ENCODE measurements at regions not wholly inside any gene's neighbourhood (a gene's known extent, or its start where the extent isn't known, plus 50 kb on each side); places are given as distances from the start of the nearest gene placed in this dataset.
"Not testable (repeated sequence)": the region's sequence is repeated elsewhere in the genome, so short reads cannot be mapped to it uniquely, and the experiment has no call there.

DNA sequence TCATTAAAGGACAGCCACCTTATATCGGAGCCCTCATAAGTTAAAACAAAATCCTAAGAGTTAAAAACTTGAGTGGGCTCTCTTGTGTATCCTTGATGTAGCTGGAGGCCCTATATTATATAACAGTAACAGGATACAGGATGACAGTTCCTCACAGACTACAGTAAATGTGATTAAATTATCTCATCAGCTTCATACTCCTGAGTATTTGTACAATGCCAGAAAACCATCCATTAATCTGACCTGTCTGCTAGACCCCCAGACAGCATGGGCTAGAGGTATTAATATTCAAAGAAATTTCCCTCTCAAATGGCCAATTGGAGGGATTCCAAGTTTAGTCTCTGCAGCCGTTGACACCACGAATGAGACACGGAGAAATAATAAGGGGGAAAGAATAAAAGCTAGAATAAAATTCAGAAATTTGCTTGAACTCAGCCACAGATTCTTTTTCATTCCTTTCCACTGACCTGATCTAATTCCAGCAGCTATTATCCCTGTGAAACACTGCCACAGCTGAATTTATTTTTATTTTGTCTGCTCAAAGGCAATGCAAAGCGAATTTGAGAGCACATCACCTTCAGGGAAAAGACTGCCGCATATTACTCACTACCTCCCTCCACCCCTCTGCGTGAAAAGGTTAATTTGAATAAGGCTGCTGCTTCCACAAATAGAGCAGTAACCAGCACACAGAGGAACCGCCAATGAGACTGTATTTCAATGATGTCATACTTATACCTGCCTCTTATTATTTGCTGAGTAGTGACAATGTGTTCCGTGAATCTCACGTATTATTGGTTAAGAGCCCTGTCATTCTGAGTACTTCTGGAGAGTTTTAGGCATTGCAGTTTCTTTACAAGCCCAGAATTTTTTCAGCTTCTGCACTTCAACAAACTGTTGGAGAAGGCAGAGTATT lies 155.9 kb upstream of the KLF12 start:
- peak; percentile 76 for DNase-seq (ENCODE audit: low read depth)

DNA sequence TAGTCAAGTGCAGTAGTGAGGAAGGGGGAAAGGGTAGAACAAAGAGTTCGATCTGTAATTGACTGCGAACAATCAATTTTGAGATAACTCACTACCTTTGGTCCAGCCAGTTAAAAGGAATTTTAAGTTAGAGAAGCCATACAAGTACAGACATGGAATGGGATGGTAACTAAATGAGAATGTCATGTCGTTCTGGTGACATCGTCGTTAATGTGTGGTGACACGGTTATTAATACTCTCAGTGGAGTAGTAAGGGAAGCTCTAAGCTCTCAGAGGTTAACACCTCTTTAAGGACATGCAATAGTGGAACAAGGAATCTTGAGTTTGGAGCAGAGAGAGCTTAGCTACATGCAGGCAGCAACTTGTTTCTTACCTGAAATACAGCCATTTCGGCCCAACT lies 154.9 kb upstream of the KLF12 start:
- no peak for DNase-seq (ENCODE audit: low read depth)

DNA sequence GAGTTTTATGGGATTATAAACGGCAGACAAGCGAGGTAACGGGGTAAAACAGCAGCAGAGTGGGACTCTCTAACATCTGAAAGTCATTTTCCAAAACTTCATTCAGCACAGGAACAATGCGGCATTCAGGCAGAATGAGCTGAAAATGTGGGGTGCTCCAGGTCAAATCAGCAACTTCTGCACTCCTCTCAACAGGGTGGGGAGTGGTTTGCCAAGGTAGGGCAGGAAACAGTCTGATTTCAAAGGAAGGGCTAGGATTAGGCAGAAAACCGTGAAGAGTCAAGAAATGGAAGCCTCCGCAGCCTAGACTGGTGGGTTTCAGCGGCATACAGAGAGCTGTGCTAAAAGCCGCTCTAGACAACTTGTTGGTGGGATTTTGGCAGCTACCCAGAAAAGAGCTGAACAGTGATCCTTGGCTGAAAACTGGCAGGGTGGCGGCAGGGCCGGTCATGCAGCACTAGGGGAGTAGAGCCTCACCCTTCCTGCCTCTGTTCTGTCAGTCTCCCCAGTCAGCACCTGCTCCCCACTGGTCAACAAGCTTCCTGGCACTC lies 154.2 kb upstream of the KLF12 start:
- no peak for DNase-seq (ENCODE audit: low read depth)

DNA sequence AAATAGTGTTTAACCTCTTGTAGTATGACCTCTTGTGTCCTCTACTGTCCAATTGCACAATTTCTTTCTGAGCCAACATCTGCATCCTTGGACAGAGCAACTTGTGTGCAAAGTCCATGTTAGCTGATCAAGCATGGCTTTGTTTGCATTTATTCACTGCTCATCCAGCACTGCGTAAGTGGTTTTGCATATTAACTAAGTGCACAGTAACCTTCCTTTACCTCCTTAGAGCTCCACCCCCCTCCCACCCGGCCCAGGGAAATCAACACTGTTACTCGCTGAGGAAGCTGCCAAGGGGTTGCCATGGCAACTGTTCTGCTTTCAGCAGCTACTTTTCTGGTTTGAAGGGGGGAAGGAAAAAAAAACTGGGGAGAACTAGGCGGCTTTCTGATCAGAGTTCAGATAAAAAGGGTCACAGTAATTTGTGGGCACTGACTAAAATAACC lies 153.5 kb upstream of the KLF12 start:
- DNase-seq (ENCODE audit: low read depth), result peak; percentile 75

DNA sequence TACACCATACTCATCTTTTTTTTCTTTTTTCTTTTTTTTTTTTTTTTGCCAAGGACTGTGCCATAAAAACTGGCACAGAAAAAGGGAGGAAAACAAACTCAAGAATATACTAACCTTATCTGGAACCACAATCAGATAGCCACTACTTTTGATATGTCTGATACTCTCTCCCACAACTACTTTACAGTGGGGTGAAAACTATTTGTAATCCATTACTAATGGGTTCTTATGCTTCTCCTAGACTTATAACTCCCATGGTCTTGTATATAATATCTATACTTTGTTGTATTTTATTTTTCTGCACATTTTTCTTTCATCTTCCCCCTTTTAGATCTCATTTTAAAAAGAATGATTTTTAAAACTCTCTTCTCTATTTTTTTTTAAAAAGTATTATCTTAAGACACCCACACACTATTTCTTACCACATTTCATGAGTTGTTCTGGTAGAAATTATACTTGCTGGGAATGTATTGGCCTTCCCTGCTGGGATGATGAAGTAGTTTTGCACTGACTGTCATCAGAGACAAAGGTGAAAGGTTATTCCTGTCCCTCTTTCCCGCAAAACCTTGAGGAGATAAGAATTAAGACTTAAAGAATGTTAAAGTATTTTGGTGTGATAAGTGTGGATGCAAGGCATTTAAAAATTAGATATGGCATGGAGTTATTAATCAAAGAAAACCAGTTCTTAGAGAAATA lies 146.7 kb upstream of the KLF12 start:
- no peak for DNase-seq (ENCODE audit: low read depth)

DNA sequence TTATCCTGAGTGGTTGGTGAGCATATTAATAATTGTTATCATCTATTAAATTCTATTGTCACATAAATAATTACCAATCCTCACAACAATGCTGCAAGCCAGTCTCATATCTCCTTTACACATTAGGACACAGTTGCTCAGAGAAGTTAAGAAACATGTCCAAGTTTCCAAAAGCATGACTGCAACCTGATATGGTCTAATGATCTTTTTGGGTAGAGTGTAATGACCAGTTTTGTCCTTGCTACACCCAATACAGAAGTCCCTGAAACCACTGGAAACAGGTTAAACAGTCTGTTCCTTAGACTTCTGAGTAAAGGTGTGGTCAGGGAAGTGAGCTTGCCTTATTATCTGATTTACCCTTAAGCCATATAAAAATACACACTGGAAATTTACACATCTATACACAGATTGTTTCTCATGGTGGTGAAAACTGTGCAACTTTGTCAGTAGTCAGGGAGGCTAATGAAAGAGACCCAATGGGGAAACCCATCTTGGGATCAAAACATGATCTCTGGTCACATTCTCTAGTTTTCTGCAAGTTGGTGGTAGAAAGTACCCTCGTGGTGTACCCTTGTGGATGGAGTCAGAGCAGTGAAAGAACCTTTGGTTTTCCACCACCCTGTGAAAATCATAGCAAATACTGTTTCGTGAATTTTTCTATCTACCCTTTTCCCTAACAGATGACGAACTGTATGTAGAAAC lies 146.0 kb upstream of the KLF12 start:
- no peak for DNase-seq (ENCODE audit: low read depth)

DNA sequence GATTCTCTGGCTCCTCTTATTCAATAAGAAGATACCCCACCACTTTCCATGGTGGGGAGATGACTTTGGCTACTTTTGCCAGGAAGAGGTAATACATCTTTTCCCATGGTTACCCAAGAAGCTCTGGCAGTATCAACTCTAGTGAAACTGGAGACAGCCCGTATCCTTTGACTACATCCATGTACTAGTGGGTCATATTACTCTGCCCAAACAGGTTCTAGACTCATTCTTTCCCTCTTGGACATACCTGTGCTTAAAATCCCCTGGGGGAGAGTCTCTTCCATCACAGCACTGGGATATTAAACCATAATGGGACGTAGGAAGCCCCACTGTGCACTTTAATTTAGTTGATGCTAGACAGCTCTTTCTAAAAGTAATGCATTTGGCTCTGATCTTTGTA lies 144.7 kb upstream of the KLF12 start:
- no peak for DNase-seq (ENCODE audit: low read depth)

DNA sequence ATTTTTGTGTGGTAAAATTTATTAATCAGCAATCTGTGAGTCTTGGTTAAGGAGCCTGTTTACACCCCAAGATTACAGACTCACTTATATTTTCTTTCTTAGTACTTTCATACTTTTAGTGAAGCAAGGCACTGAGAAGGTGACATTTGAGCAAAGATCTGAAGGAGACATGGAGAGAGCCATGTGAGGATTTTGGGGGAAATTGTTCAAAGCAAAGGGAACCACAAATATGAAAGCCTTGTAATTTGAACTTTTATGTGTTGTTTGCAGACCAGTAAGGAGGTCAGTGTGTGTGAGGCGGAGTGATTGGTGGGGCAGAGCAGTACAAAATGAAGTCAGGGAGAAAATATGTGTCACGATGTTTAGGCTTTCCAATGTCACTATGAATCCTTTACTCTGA lies 140.7 kb upstream of the KLF12 start:
- peak; percentile 37 for DNase-seq (ENCODE audit: low read depth)

DNA sequence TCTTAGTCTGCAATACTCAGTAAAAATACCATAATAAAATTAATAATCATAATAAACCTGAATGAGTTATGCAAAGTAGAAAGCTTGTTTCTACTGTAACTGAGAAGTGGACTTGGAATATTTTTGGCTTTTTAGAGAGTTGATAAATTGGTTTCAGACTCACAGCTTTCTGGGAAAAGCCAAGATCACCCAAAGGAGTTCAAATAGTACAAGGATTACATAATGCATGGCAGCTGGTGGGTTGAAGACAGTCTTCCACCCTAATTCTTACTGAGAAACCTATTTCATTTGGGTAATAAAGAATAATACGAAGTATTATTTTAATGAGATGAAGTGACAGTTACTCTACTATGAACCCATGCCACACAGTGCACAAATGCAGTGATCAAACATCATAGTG lies 139.4 kb upstream of the KLF12 start:
- no peak for DNase-seq (ENCODE audit: low read depth)

DNA sequence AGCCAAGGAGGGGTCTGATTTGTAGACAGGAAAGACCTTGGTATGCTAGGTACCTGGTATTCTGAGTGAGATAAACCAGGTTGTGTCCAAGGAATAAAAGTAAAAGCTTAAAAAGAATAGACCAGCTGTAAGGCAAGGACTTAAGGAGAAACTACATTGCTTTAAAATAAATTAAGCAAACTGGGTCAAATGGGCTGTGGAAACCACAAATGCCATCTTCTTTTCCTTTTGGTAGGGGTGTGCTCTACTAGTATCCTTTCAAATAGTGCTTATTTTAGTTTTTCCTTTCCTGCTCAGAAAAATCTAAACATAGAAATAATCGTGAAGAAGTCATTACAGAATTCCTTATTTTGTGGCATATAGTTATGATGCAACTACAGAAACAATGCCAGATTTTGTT lies 138.6 kb upstream of the KLF12 start:
- DNase-seq (ENCODE audit: low read depth), result no peak

DNA sequence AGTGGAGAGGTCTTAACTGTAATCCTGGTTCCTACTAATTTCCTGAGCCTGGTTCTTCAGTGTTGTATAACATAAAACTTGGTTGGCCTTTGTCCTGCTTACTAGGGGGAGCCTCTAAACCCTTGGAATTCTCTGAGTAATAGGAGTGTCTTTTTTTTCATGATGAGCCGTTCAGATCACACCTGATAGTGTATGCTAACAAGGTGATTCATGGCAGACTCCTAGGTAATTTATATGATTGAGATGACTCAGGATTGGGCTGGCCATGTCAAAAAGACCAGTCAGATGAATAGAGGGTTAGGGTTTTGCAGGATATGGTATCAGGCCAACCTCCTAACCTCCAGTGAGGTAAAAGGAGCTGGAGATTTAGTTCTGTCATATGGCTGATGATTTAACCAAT lies 135.8 kb upstream of the KLF12 start:
- no peak for DNase-seq (ENCODE audit: low read depth)

DNA sequence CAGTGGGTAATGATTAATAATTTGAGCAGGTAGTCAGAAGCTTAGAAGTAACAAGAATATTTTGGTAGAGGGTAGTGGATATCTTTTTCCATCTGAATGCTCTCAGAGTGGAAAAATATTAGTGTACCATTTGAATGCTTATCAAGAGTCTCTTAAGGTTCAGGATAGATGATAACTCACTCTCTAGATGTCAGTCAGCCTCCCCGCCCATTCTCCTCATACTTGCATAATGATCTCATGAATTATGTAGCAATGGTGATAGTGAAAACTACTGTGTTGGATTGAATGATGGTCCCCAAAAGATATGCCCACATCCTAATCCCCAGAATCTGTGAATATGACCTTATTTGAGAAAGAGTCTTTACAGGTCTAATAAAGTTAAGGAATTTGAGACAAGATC lies 132.7 kb upstream of the KLF12 start:
- no peak for DNase-seq (ENCODE audit: low read depth)

DNA sequence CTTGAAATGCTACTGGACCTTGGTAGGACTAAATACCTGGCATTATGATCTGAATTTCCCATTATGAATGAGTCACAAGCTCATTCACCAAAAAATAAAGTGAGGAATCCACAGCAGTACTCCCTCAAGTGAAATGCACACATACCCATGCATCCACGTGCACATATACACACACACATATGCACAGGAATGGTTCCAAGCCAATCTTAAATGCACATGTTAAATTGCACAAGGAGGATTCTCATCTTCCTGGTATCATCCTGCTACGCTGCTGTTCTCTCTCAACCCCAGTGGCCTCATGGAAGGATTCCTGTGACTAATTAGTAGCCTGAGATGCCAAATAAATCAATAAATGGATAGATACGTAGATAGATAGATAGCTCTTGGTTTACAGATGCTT lies 132.1 kb upstream of the KLF12 start:
- no peak for DNase-seq (ENCODE audit: low read depth)

DNA sequence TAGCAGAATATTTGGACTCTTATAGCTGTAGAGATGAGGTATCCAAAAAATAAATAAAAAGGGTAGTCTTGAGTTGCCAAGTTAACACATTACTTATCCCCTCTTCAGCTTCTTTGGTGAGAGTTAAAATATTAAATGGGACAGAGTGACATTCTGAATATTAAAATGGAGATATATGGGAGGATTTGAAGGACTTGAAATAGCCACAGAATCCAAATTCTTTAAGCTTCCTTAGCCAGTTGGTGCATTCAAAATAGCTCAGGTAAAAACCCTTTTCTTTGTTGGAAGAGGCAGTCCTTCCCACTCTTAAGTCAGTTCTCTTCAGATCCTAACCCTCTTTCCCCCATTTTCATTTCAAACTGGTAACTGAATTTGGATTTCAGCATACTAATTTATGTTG lies 130.1 kb upstream of the KLF12 start:
- DNase-seq (ENCODE audit: low read depth), result no peak

DNA sequence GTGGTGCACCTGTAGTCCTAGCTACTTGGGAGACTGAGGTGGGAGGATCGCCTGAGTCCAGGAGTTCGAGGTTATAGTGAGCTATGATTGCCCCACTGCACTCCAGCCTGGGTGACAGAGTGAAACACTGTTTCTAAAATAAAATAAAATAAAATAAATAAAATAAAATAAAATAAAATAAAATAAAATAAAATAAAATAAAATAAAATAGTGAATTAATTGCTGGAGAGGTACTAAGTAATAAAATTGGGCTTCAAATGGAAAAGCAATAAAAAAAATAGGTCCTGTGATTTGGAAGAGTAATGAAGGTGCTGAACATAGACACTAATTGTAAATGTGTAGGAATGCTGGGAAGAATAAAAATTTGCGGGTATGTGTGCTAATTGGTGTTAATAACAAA lies 126.2 kb upstream of the KLF12 start:
- not testable (repeated sequence) for DNase-seq (ENCODE audit: low read depth)

DNA sequence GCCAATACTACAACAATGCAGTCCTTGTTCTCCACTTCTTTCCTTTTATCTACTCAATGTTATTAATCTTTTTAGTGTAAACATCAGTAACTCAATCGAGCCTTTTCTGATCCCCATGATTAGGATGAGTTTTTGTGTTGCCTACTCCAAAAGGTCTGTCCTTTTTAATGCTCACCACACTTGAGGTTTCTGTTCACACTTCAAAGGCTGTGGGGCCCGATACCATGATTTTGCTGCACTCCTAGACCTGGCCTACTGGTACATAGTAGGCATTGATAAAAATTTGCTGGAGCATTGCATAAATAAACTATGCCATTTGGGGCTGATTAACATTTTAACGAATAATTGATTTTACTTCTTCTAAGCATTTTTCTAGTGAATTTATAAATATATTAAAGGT lies 125.4 kb upstream of the KLF12 start:
- no peak for DNase-seq (ENCODE audit: low read depth)

DNA sequence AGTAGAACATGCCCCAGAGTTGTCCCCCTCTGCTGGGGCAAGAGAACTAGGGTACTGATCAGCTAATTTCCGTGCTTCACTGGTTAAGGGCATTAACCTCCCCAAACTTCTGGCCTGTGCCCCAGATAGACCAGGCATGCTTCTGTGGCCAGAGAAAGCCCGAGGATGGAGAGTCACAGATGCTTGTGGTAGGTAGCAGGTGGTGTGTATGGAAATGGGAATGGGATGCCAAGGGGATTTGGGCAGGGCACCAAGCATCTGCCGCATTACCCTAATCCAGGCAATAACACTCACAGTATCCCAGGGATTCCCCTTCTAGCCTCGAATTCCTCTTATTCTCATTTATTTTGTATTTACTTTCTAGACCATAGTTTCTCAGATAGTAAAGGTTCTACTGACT lies 124.8 kb upstream of the KLF12 start:
- DNase-seq (ENCODE audit: low read depth), result no peak

DNA sequence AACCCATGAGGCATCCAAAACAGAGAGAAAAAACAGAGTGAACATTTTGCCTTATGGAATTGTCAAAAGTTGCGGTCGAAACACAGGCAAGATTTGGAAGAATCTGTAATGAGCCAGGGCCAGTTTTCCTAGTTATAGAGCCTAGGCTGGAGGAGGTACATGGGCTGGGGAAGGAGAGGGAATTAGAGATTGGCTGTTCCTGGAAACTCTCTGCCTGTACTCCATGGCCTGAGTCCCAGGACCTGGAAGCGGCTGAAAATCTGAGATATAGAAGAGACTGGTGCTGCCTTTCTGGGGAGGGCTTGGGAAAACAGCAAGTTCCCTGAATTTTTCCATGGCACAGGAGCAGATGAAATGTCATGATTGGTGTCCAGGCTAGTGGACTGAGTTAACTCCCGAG lies 122.8 kb upstream of the KLF12 start:
- no peak for DNase-seq (ENCODE audit: low read depth)

DNA sequence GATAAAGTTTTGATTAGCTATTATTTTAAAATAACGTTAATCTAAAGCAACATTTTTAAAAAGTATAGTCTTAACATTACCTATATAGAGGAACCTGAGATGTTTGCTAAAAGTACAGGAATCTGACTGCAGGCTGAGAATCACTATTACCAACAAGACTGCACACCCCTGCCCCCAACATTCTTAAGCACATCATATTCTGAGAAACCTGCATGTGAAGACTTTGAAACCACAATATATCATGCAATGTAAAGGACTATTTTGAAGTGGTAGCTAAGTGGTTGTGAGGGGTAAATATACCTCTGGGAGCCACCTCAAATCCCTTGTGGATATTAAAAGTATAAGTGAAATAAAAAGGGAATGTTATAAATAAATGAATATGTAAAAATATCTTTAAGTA lies 119.0 kb upstream of the KLF12 start:
- DNase-seq (ENCODE audit: low read depth), result no peak

DNA sequence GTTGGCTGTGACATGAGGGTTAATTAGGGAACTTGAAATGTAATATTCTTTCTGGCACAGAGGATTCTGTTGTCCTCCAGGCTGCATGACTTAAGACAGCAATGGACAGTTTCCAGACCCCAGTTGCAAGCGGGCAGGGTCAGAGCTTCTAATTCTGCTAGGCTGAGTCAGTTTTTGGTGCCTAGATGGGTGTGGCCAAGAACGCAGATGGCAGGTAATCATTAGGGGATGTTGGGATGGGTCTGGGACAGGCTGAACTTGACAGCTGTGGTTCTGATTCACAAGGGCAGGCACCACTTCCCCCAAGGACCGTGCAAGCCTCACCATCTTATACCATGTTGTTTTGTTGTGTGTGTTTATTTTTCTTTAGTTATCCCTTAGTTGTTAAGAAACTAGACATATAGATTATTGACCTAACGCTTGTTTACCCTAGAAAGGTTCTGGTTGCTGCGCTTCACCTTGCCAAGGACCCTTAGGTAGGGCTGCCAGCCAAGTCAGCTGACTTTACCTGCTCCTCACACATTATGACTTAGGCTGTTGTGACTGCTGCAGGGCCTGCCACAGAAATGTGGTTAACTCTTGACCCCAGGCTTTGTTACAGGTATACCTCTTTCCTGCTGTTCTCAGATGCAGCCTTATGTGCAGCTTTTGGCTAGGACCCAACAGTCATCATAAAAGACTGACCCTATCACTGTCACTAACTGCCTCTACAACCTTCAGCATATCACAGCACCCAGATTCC lies 117.7 kb upstream of the KLF12 start:
- peak; percentile 16 for DNase-seq (ENCODE audit: low read depth)

DNA sequence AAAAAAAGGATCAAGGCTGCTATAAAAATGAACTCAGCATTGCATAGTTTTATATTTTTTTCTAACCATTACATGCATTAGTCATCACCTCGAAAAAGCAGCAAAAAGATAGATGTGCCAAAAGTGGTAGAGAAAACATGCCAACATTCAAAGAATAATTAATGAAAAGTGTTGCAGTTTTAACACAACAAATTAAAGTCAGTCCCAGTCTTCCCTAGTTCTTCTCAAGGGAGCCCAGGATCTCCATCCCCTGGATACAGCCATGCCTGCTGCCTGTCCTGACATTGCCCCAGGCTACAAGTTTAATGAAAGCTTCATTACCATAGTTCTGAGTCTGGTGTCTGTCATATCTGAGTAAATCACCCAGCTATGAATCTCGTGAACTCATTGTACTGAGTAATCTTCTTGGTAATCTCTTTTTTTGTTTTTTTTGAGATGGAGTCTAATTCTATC lies 116.6 kb upstream of the KLF12 start:
- DNase-seq (ENCODE audit: low read depth), result peak; percentile 95

DNA sequence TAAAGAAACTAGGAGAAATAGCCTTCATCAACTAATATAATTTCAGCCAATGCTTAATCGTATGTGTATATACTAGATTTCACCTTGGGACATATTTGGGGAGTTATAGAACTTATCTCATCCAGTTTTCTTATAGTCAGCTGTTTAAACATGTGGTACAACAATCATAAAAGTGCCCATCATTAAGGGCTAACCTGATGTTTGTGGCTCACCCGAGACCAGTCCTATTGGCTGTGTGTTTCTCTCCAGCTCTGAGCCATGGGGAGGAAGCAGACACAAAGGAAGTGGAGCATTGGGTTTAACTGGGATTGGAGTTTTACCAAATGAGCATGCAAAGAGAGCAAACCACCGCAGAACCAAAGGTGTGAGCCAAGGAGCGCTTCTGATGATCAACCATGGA lies 114.3 kb upstream of the KLF12 start:
- DNase-seq (ENCODE audit: low read depth), result no peak

Data from EH (cell line).